Omental fat pad (tissue), 3 donors: ENCODE measurements at regions not wholly inside any gene's neighbourhood (a gene's known extent, or its start where the extent isn't known, plus 50 kb on each side); places are given as distances from the start of the nearest gene placed in this dataset.

Experiments used
- ATAC-seq: fragments of 150-250 bp; one replicate; pipeline ENCODE4 v1.9.1; 2016; ENCODE audit warnings: mild to moderate bottlenecking, moderate library complexity; ENCODE audit not compliant: low FRiP score
- DNase-seq: peaks from one replicate; pipeline ENCODE4 v3.0.0-alpha.2; 2019; ENCODE audit warnings: low spot score
- CTCF ChIP-seq, 3 donors: fragments of 450-650 bp; IDR thresholded peaks; one replicate each; pipeline ENCODE4 v1.5.1; 2016 to 2017; ENCODE audit warnings: antibody characterized with exemption in 3 of 3, mild to moderate bottlenecking in 3 of 3, moderate library complexity in 2 of 3

GRCh38 chr15:35701402-35702046 lies 155.6 kb upstream of the DPH6 start:
- no peak for TF ChIP-seq CTCF (IDR thresholded peaks at IDR 0.05)
- no peak for ATAC-seq
- no peak for DNase-seq

GRCh38 chr15:35702946-35703495 lies 157.1 kb upstream of the DPH6 start:
- DNase-seq (no peak), ATAC-seq (no peak)
- no peak for TF ChIP-seq CTCF (IDR thresholded peaks at IDR 0.05)

GRCh38 chr15:35705030-35705883 lies 159.3 kb upstream of the DPH6 start:
- no peak for TF ChIP-seq CTCF (IDR thresholded peaks at IDR 0.05)
- ATAC-seq: no peak
- DNase-seq: no peak

GRCh38 chr15:35705884-35706585 lies 160.1 kb upstream of the DPH6 start:
- no peak for TF ChIP-seq CTCF (IDR thresholded peaks at IDR 0.05)
- ATAC-seq: no peak
- no peak for DNase-seq

GRCh38 chr15:35712956-35713355 lies 167.0 kb upstream of the DPH6 start:
- DNase-seq: no peak
- ATAC-seq: no peak
- TF ChIP-seq CTCF (IDR thresholded peaks at IDR 0.05): no peak

GRCh38 chr15:35713733-35714132 lies 167.8 kb upstream of the DPH6 start:
- DNase-seq (no peak), ATAC-seq (no peak)
- TF ChIP-seq CTCF (IDR thresholded peaks at IDR 0.05): no peak
